HepG2 (cell line): ENCODE measurements at regions not wholly inside any gene's neighbourhood (a gene's known extent, or its start where the extent isn't known, plus 50 kb on each side); places are given as distances from the start of the nearest gene placed in this dataset.

Source experiments
- ATAC-seq: fragments of 200-7000 bp; cut with Tn5 transposase; 3 replicates; pipeline ENCODE4 v1.9.1; 2020; ENCODE audit warnings: mild to moderate bottlenecking, moderate library complexity
- BruUV-seq: library from RNA; stranded (reverse); fragments of 400-500 nt; replicated peaks from 2 replicates; lab custom pipeline; 2021; lab: Mats Ljungman, UMichigan
- CTCF ChIA-PET: fragments of 300-600 bp; formaldehyde crosslinking; extraction: SDS; loops from one replicate; lab custom pipeline; 2021; ENCODE audit warnings: low total read pairs, inconsistent platforms, low intra/inter-chr PET ratio; lab: Yijun Ruan, JAX
- POLR2A ChIA-PET: fragments of 350-600 bp; sonication (Branson Sonifier 250); formaldehyde crosslinking; loops from one replicate; lab custom pipeline; 2020; ENCODE audit warnings: antibody characterized with exemption, inconsistent platforms; lab: Yijun Ruan, JAX
- DNase-seq: peaks from one replicate; pipeline ENCODE4 v3.0.0-alpha.2; 2015; ENCODE audit warnings: low spot score
- FAIRE-seq: peaks from 3 replicates; lab custom pipeline; 2011; peaks lifted over from hg19 to GRCh38; lab: Jason Lieb, UNC
- H2AFZ ChIP-seq: one replicate; pipeline ENCODE4 v1.6.1; 2011; ENCODE audit warnings: low read length, inconsistent platforms
- H3K27ac ChIP-seq: fragments of 300-600 bp; 3 replicates; pipeline ENCODE4 v1.8.0; 2011; ENCODE audit warnings: mixed run types, mild to moderate bottlenecking, mixed read lengths, low read length, inconsistent platforms; ENCODE audit not compliant: insufficient read depth; ENCODE audit errors: extremely low read length
- H3K27me3 ChIP-seq, 2 experiments: fragments of 200-600 bp in 1 of 2; 2 replicates in 1 of 2; 3 replicates in 1 of 2; pipeline versions ENCODE4 v1.6.0 to v1.8.0; 2011; ENCODE audit warnings: low read length in 2 of 2, mild to moderate bottlenecking in 2 of 2, moderate library complexity in 2 of 2, inconsistent platforms in 1 of 2; ENCODE audit not compliant: insufficient read depth in 2 of 2, control insufficient read depth in 1 of 2
- H3K36me3 ChIP-seq, 2 experiments: fragments of 200-600 bp in 1 of 2; replicated peaks in 1 of 2; 2 replicates in 1 of 2; 3 replicates in 1 of 2; pipeline versions ENCODE4 v1.5.1 to v1.8.0; 2011; ENCODE audit warnings: low read length in 2 of 2, inconsistent platforms in 1 of 2; ENCODE audit not compliant: insufficient read depth in 2 of 2, control insufficient read depth in 1 of 2
- H3K4me1 ChIP-seq: 2 replicates; pipeline ENCODE4 v1.5.1; 2012; ENCODE audit warnings: low read length, inconsistent platforms; ENCODE audit not compliant: insufficient read depth
- H3K4me2 ChIP-seq: 2 replicates; pipeline ENCODE4 v1.6.0; 2011; ENCODE audit warnings: low read depth, low read length, inconsistent platforms
- H3K4me3 ChIP-seq, 3 experiments: fragments of 200-600 bp in 1 of 3; sonication (generic), shearing (Covaris generic) in 1 of 3; replicated peaks in 1 of 3; 2 replicates each; pipeline ENCODE4 v1.5.1; 2011 to 2016; ENCODE audit warnings: low read length in 3 of 3, inconsistent platforms in 2 of 3, low read depth in 2 of 3, mild to moderate bottlenecking in 2 of 3, control low read depth in 1 of 3, mixed read lengths in 1 of 3; ENCODE audit not compliant: insufficient read depth in 1 of 3
- H3K79me2 ChIP-seq: one replicate; pipeline ENCODE4 v1.6.1; 2011; ENCODE audit warnings: low read length, inconsistent platforms; ENCODE audit not compliant: insufficient read depth
- H3K9ac ChIP-seq: 2 replicates; pipeline ENCODE4 v1.6.0; 2011; ENCODE audit warnings: mild to moderate bottlenecking, low read depth, low read length, inconsistent platforms; ENCODE audit not compliant: insufficient read depth
- H3K9me3 ChIP-seq: 2 replicates; pipeline ENCODE4 v1.5.1; 2012; ENCODE audit warnings: mild to moderate bottlenecking, low read length
- H4K20me1 ChIP-seq: 2 replicates; pipeline ENCODE4 v1.6.0; 2011; ENCODE audit warnings: inconsistent platforms, mild to moderate bottlenecking, low read length, moderate library complexity; ENCODE audit not compliant: insufficient read depth
- DMTF1 ChIP-seq: sonication (generic); formaldehyde crosslinking; IDR thresholded peaks from 2 replicates; pipeline ENCODE4 v1.4.0; 2020; ENCODE audit warnings: mild to moderate bottlenecking, missing genetic modification reagents
- EEA1 ChIP-seq: sonication (generic); formaldehyde crosslinking; IDR thresholded peaks from 2 replicates; pipeline ENCODE4 v1.5.1; 2020; ENCODE audit warnings: mild to moderate bottlenecking, missing genetic modification reagents, borderline replicate concordance
- MLLT10 ChIP-seq: sonication (generic); formaldehyde crosslinking; IDR thresholded peaks from 2 replicates; pipeline ENCODE4 v1.4.0; 2020; ENCODE audit warnings: missing genetic modification reagents
- NPAS2 ChIP-seq: sonication (generic); formaldehyde crosslinking; IDR thresholded peaks from 2 replicates; pipeline ENCODE4 v1.8.0; 2022; ENCODE audit warnings: mild to moderate bottlenecking, missing genetic modification reagents, borderline replicate concordance
- WIZ ChIP-seq: sonication (generic); formaldehyde crosslinking; IDR thresholded peaks from 2 replicates; pipeline ENCODE4 v1.5.1; 2020; ENCODE audit warnings: mild to moderate bottlenecking, missing genetic modification reagents
- ZNF142 ChIP-seq: sonication (generic); formaldehyde crosslinking; IDR thresholded peaks from 2 replicates; pipeline ENCODE4 v1.4.0; 2020; ENCODE audit warnings: missing genetic modification reagents
- ZNF414 ChIP-seq: sonication (generic); formaldehyde crosslinking; IDR thresholded peaks from 2 replicates; pipeline ENCODE4 v1.5.0; 2020; ENCODE audit warnings: missing genetic modification reagents
- ZNF672 ChIP-seq: sonication (generic); formaldehyde crosslinking; IDR thresholded peaks from 2 replicates; pipeline ENCODE4 v1.8.1; 2022; ENCODE audit warnings: missing genetic modification reagents
- ZSCAN5A ChIP-seq: sonication (generic); formaldehyde crosslinking; IDR thresholded peaks from 2 replicates; pipeline ENCODE4 v1.8.0; 2022; ENCODE audit warnings: mild to moderate bottlenecking, missing genetic modification reagents, borderline replicate concordance
- WGBS: methylation state at CpG from one replicate; pipeline ENCODE4 v1.1.6; 2017; ENCODE audit warnings: low lambda C conversion rate; 5-methylcytosine and 5-hydroxymethylcytosine counted together
- in situ Hi-C: cut with HindIII; loops from 2 replicates; pipeline ENCODE4 v1.10.0; 2017; ENCODE audit warnings: low pct_unique_long_range_greater_than_20kb; ENCODE audit not compliant: extremely low pct_ligation_motif_present
- intact Hi-C: fragments of 100-400 bp; cut with micrococcal nuclease; formaldehyde crosslinking; loops from one replicate; pipeline ENCODE4 v1.10.0; 2022; ENCODE audit not compliant: unreplicated experiment

GRCh38 chr1:5750186-5751162 lies 241.8 kb downstream of the NPHP4 start:
- peaks cover 7% of the 10 kb centered on the region; the same call in 1 of the 2 replicates for H4K20me1 ChIP-seq
- POLR2A ChIA-PET: no interaction called here
- no TSS peak for BruUV-seq
- ATAC-seq (no peak), FAIRE-seq (no peak), DNase-seq (no peak)
- CTCF ChIA-PET: no interaction called here
- H3K79me2 ChIP-seq: no peaks in the 10 kb centered on the region
- WGBS: 10% methylated on average over 7 of the region's 16 CpGs
- no peak overlapping the region for H3K4me2 ChIP-seq
- peaks cover 8% of the 10 kb centered on the region; the same call in 1 of the 2 replicates for H3K4me1 ChIP-seq
- no peak overlapping the region for H2AFZ ChIP-seq
- H3K27me3 ChIP-seq: peaks cover 5 to 85% of the 10 kb centered on the region in 2 experiments; a peak in 4 of 5 replicates
- no peak overlapping the region for H3K9ac ChIP-seq
- TF ChIP-seq ZSCAN5A (CRISPR knock-in tag): no peak
- no peak for TF ChIP-seq ZNF142
- no peak for TF ChIP-seq MLLT10
- no peak for TF ChIP-seq ZNF414 (CRISPR knock-in tag)
- no peak for TF ChIP-seq EEA1
- TF ChIP-seq WIZ (CRISPR knock-in tag): no peak
- no peak for TF ChIP-seq DMTF1 (CRISPR knock-in tag)
- TF ChIP-seq ZNF672 (CRISPR knock-in tag): no peak
- TF ChIP-seq NPAS2 (CRISPR knock-in tag): no peak
- H3K9me3 ChIP-seq: no peaks in the 10 kb centered on the region
- H3K4me3 ChIP-seq: no peak overlapping the region
- intact Hi-C loops: no loop called here
- no peak overlapping the region for H3K27ac ChIP-seq
- no peaks in the 10 kb centered on the region for H3K36me3 ChIP-seq
- in situ Hi-C loops: no loop called here
